SK-N-SH (cell line): ENCODE measurements at regions not wholly inside any gene's neighbourhood (a gene's known extent, or its start where the extent isn't known, plus 50 kb on each side); places are given as distances from the start of the nearest gene placed in this dataset.

Experiments
- CTCF ChIA-PET: fragments of 300-600, 350-600 bp; formaldehyde crosslinking; extraction: SDS; loops from one replicate; lab custom pipeline; 2021; lab: Yijun Ruan, JAX
- POLR2A ChIA-PET: fragments of 350-600 bp; sonication (Branson Sonifier 250); formaldehyde crosslinking; extraction: SDS; loops from one replicate; lab custom pipeline; 2020; ENCODE audit warnings: antibody characterized with exemption, inconsistent platforms; lab: Yijun Ruan, JAX
- DNase-seq: peaks from one replicate; pipeline ENCODE4 v3.0.0; 2012
- H2AFZ ChIP-seq: fragments of 200-600 bp; sonication (generic); 2 replicates; pipeline ENCODE4 v1.8.1; 2016; ENCODE audit warnings: antibody characterized with exemption, mild to moderate bottlenecking, low read depth
- H3F3A ChIP-seq: fragments of 200-600 bp; sonication (generic); replicated peaks from 2 replicates; pipeline ENCODE3; 2016; ENCODE audit warnings: antibody characterized with exemption, mild to moderate bottlenecking; ENCODE audit not compliant: insufficient read depth
- H3K27ac ChIP-seq, 2 experiments: fragments of 200-500 bp in 1 of 2; fragments of 200-600 bp in 1 of 2; sonication (Bioruptor generic) in 1 of 2; sonication (generic), shearing (Covaris generic) in 1 of 2; 2 replicates each; pipeline versions ENCODE4 v1.5.1 to v1.6.1; 2014 to 2016; ENCODE audit warnings: low read depth in 2 of 2, inconsistent platforms in 1 of 2, low read length in 1 of 2, mild to moderate bottlenecking in 1 of 2, mixed read lengths in 1 of 2
- H3K27me3 ChIP-seq: fragments of 200-600 bp; sonication (generic), shearing (Covaris generic); 2 replicates; pipeline ENCODE4 v1.6.1; 2016; ENCODE audit warnings: mixed run types; ENCODE audit not compliant: insufficient read depth
- H3K36me3 ChIP-seq, 2 experiments: fragments of 200-500 bp in 1 of 2; fragments of 200-600 bp in 1 of 2; sonication (Bioruptor generic) in 1 of 2; sonication (generic) in 1 of 2; replicated peaks in 1 of 2; 2 replicates each; pipeline versions ENCODE3 to v1.5.1; 2014 to 2016; ENCODE audit warnings: low read length in 1 of 2, mild to moderate bottlenecking in 1 of 2; ENCODE audit not compliant: insufficient read depth in 2 of 2, control insufficient read depth in 1 of 2
- H3K4me1 ChIP-seq, 2 experiments: fragments of 200-500 bp in 1 of 2; fragments of 200-600 bp in 1 of 2; sonication (Bioruptor generic) in 1 of 2; sonication (generic), shearing (Covaris generic) in 1 of 2; 2 replicates each; pipeline versions ENCODE4 v1.5.1 to v1.6.1; 2014 to 2016; ENCODE audit warnings: low read depth in 1 of 2, low read length in 1 of 2, mixed run types in 1 of 2; ENCODE audit not compliant: insufficient read depth in 2 of 2, control insufficient read depth in 1 of 2
- H3K4me2 ChIP-seq: fragments of 200-600 bp; sonication (generic), shearing (Covaris generic); 2 replicates; pipeline ENCODE4 v1.6.1; 2017; ENCODE audit warnings: mixed run types
- H3K4me3 ChIP-seq, 2 experiments: fragments of 200-500 bp in 1 of 2; fragments of 200-600 bp in 1 of 2; sonication (Bioruptor generic) in 1 of 2; sonication (generic), shearing (Covaris generic) in 1 of 2; 2 replicates each; pipeline versions ENCODE4 v1.5.1 to v1.8.1; 2014 to 2016; ENCODE audit warnings: low read depth in 2 of 2, inconsistent platforms in 1 of 2, low read length in 1 of 2, mild to moderate bottlenecking in 1 of 2, mixed read lengths in 1 of 2, moderate library complexity in 1 of 2
- H3K79me2 ChIP-seq: fragments of 200-600 bp; sonication (generic); 2 replicates; pipeline ENCODE4 v1.8.1; 2017; ENCODE audit warnings: mild to moderate bottlenecking; ENCODE audit not compliant: insufficient read depth
- H3K9ac ChIP-seq: fragments of 200-600 bp; sonication (generic); 2 replicates; pipeline ENCODE4 v1.6.1; 2017; ENCODE audit warnings: mixed run types
- H3K9me2 ChIP-seq: fragments of 200-600 bp; sonication (generic); 2 replicates; pipeline ENCODE4 v1.6.1; 2017; ENCODE audit warnings: mixed run types
- H3K9me3 ChIP-seq: fragments of 200-600 bp; sonication (generic); 2 replicates; pipeline ENCODE4 v1.6.1; 2017; ENCODE audit warnings: mixed run types, mild to moderate bottlenecking, moderate library complexity
- H4K20me1 ChIP-seq: fragments of 200-600 bp; sonication (generic); 2 replicates; pipeline ENCODE4 v1.6.1; 2017; ENCODE audit warnings: mild to moderate bottlenecking, mixed run types; ENCODE audit not compliant: insufficient read depth
- CHD2 ChIP-seq: fragments of 150-350 bp; IDR thresholded peaks from 2 replicates; pipeline ENCODE4 v1.6.1; 2018; ENCODE audit warnings: low read length; ENCODE audit not compliant: partially characterized antibody
- ELF1 ChIP-seq: IDR thresholded peaks from 2 replicates; pipeline ENCODE4 v1.4.0; 2012
- EP300 ChIP-seq, 2 experiments: IDR thresholded peaks; 2 replicates each; pipeline versions ENCODE4 v1.4.0 to v1.6.1; 2012; ENCODE audit warnings: borderline replicate concordance in 1 of 2, low read depth in 1 of 2, low read length in 1 of 2
- JUND ChIP-seq: IDR thresholded peaks from 2 replicates; pipeline ENCODE4 v1.4.0; 2012
- MEF2A ChIP-seq: IDR thresholded peaks from 2 replicates; pipeline ENCODE4 v1.4.0; 2012; ENCODE audit warnings: low read depth, borderline replicate concordance
- RCOR1 ChIP-seq: fragments of 150-350 bp; IDR thresholded peaks from 2 replicates; pipeline ENCODE4 v1.6.1; 2017; ENCODE audit warnings: antibody characterized with exemption, low read length
- SMC3 ChIP-seq: IDR thresholded peaks from 2 replicates; pipeline ENCODE4 v1.6.1; 2012; ENCODE audit warnings: low read depth, low read length, improper control_type of control experiment
- TAF1 ChIP-seq: IDR thresholded peaks from 2 replicates; pipeline ENCODE4 v1.6.1; 2012; ENCODE audit warnings: low read depth, mild to moderate bottlenecking, low read length, moderate library complexity, borderline replicate concordance
- WGBS: methylation state at CpG from one replicate; pipeline ENCODE4 v1.1.6; 2017; ENCODE audit warnings: low lambda C conversion rate; 5-methylcytosine and 5-hydroxymethylcytosine counted together
- TF ChIP-seq, protein P1 (sequence below): IDR thresholded peaks from 2 replicates; pipeline ENCODE4 v1.4.0; 2012; ENCODE audit warnings: low read depth, borderline replicate concordance
- TF ChIP-seq, protein P2 (sequence below): IDR thresholded peaks from 2 replicates; pipeline ENCODE4; 2012
- TF ChIP-seq, protein P3 (sequence below): IDR thresholded peaks from 2 replicates; pipeline ENCODE4 v1.4.0; 2012; ENCODE audit warnings: low read depth, borderline replicate concordance
- TF ChIP-seq, protein P4 (sequence below): fragments of 150-350 bp; IDR thresholded peaks from 2 replicates; pipeline ENCODE4 v1.6.1; 2017; ENCODE audit warnings: antibody characterized with exemption, low read length, low read depth, borderline replicate concordance
- TF ChIP-seq, protein P5 (sequence below): IDR thresholded peaks from 2 replicates; pipeline ENCODE4 v1.6.1; 2012; ENCODE audit warnings: mild to moderate bottlenecking, low read depth, low read length, moderate library complexity

DNA sequence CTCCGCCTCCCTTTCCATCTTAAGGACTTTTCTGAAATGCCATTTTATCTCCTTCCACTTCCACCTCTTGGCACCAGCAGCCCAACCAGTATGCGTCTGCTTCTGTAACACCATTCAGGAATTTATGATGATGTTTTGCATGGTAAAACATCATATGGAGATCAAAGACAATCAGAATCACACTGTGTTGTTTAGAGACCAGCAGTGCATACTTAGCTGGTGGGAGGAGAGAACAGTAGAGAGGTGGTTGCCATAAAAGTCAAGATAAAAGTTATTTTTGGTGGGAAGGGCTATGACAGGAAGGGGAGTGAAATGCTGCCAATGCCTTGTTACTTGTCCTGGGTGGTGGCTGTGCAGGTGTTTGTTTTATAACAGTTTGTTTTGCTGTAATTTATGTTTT is 268.0 kb downstream of the OPA1 start:
- no peak overlapping the region for H2AFZ ChIP-seq
- WGBS, result 90% methylated on average over 2 of the region's 2 CpGs
- no peaks in the 10 kb centered on the region for H3K27me3 ChIP-seq
- H3K27ac ChIP-seq, result no peak overlapping the region
- no peak for DNase-seq
- H3K9me3 ChIP-seq, result no peaks in the 10 kb centered on the region
- no peak overlapping the region for H3K9ac ChIP-seq
- H3K4me1 ChIP-seq, result no peaks in the 10 kb centered on the region
- no peak overlapping the region for H3K4me3 ChIP-seq
- no peaks in the 10 kb centered on the region for H3K79me2 ChIP-seq
- no peaks in the 10 kb centered on the region for H4K20me1 ChIP-seq
- no peaks in the 10 kb centered on the region for H3K36me3 ChIP-seq
- no peak overlapping the region for H3K4me2 ChIP-seq
- ChIA-PET CTCF (no interaction called here), POLR2A (no interaction called here)
- H3F3A ChIP-seq, result no peaks in the 10 kb centered on the region
- H3K9me2 ChIP-seq, result no peaks in the 10 kb centered on the region
- TF ChIP-seq JUND (no peak), TAF1 (no peak), MEF2A (no peak), SMC3 (no peak), EP300 (IDR thresholded peaks at IDR 0.05; ENCODE audit: borderline replicate concordance in 1 of 2, low read depth in 1 of 2, low read length in 1 of 2) (no peak), RCOR1 (no peak), CHD2 (no peak), ELF1 (no peak)
- TF ChIP-seq, protein P1, sequence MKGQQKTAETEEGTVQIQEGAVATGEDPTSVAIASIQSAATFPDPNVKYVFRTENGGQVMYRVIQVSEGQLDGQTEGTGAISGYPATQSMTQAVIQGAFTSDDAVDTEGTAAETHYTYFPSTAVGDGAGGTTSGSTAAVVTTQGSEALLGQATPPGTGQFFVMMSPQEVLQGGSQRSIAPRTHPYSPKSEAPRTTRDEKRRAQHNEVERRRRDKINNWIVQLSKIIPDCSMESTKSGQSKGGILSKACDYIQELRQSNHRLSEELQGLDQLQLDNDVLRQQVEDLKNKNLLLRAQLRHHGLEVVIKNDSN, result no peak
- TF ChIP-seq, protein P2, sequence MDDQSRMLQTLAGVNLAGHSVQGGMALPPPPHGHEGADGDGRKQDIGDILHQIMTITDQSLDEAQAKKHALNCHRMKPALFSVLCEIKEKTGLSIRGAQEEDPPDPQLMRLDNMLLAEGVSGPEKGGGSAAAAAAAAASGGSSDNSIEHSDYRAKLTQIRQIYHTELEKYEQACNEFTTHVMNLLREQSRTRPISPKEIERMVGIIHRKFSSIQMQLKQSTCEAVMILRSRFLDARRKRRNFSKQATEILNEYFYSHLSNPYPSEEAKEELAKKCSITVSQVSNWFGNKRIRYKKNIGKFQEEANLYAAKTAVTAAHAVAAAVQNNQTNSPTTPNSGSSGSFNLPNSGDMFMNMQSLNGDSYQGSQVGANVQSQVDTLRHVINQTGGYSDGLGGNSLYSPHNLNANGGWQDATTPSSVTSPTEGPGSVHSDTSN, result no peak
- TF ChIP-seq, protein P3, sequence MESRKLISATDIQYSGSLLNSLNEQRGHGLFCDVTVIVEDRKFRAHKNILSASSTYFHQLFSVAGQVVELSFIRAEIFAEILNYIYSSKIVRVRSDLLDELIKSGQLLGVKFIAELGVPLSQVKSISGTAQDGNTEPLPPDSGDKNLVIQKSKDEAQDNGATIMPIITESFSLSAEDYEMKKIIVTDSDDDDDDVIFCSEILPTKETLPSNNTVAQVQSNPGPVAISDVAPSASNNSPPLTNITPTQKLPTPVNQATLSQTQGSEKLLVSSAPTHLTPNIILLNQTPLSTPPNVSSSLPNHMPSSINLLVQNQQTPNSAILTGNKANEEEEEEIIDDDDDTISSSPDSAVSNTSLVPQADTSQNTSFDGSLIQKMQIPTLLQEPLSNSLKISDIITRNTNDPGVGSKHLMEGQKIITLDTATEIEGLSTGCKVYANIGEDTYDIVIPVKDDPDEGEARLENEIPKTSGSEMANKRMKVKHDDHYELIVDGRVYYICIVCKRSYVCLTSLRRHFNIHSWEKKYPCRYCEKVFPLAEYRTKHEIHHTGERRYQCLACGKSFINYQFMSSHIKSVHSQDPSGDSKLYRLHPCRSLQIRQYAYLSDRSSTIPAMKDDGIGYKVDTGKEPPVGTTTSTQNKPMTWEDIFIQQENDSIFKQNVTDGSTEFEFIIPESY, result no peak
- TF ChIP-seq, protein P4, sequence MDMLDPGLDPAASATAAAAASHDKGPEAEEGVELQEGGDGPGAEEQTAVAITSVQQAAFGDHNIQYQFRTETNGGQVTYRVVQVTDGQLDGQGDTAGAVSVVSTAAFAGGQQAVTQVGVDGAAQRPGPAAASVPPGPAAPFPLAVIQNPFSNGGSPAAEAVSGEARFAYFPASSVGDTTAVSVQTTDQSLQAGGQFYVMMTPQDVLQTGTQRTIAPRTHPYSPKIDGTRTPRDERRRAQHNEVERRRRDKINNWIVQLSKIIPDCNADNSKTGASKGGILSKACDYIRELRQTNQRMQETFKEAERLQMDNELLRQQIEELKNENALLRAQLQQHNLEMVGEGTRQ, result no peak
- TF ChIP-seq, protein P5, sequence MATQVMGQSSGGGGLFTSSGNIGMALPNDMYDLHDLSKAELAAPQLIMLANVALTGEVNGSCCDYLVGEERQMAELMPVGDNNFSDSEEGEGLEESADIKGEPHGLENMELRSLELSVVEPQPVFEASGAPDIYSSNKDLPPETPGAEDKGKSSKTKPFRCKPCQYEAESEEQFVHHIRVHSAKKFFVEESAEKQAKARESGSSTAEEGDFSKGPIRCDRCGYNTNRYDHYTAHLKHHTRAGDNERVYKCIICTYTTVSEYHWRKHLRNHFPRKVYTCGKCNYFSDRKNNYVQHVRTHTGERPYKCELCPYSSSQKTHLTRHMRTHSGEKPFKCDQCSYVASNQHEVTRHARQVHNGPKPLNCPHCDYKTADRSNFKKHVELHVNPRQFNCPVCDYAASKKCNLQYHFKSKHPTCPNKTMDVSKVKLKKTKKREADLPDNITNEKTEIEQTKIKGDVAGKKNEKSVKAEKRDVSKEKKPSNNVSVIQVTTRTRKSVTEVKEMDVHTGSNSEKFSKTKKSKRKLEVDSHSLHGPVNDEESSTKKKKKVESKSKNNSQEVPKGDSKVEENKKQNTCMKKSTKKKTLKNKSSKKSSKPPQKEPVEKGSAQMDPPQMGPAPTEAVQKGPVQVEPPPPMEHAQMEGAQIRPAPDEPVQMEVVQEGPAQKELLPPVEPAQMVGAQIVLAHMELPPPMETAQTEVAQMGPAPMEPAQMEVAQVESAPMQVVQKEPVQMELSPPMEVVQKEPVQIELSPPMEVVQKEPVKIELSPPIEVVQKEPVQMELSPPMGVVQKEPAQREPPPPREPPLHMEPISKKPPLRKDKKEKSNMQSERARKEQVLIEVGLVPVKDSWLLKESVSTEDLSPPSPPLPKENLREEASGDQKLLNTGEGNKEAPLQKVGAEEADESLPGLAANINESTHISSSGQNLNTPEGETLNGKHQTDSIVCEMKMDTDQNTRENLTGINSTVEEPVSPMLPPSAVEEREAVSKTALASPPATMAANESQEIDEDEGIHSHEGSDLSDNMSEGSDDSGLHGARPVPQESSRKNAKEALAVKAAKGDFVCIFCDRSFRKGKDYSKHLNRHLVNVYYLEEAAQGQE, result no peak
- TF ChIP-seq, all 33 proteins: peak for 0
